Kidney tubule cell (primary cell): ENCODE measurements at regions not wholly inside any gene's neighbourhood (a gene's known extent, or its start where the extent isn't known, plus 50 kb on each side); places are given as distances from the start of the nearest gene placed in this dataset.

ENCODE experiments used
- DNase-seq: peaks from one replicate; pipeline ENCODE4 v3.0.0-alpha.2; 2018; ENCODE audit warnings: low spot score

- no peak for DNase-seq
Measured at GRCh38 chr19:8893419-8893818, 61.2 kb downstream of the MBD3L1 start.

- DNase-seq = no peak
Measured at GRCh38 chr19:8897106-8897505, 64.9 kb downstream of the MBD3L1 start.

GRCh38 chr19:8899356-8899755, 67.2 kb downstream of the MBD3L1 start:
- DNase-seq = no peak

GRCh38 chr19:8900421-8900820, 68.2 kb downstream of the MBD3L1 start:
- DNase-seq = no peak

- no peak for DNase-seq
Measured at GRCh38 chr19:8902520-8902919, 70.3 kb downstream of the MBD3L1 start.

GRCh38 chr19:8904597-8904996, 72.4 kb downstream of the MBD3L1 start:
- no peak for DNase-seq

- no peak for DNase-seq
Measured at GRCh38 chr19:8905342-8905741, 73.2 kb downstream of the MBD3L1 start.

GRCh38 chr19:8908066-8908465, 75.9 kb downstream of the MBD3L1 start:
- no peak for DNase-seq

- no peak for DNase-seq
Measured at GRCh38 chr19:8910775-8911414, 78.7 kb downstream of the MBD3L1 start.

GRCh38 chr19:8915997-8916396, 83.8 kb downstream of the MBD3L1 start:
- DNase-seq = no peak

GRCh38 chr19:8922591-8922990, 87.6 kb downstream of the MUC16 start:
- no peak for DNase-seq

GRCh38 chr19:8924283-8924682, 85.9 kb downstream of the MUC16 start:
- DNase-seq = no peak

GRCh38 chr19:8926341-8926740, 83.9 kb downstream of the MUC16 start:
- DNase-seq = no peak

GRCh38 chr19:8935460-8935859, 74.7 kb downstream of the MUC16 start:
- DNase-seq = peak; percentile 80

- DNase-seq = peak; percentile 19
Measured at GRCh38 chr19:8938576-8938975, 71.6 kb downstream of the MUC16 start.
